ENCODE measurements at regions not wholly inside any gene's neighbourhood (a gene's known extent, or its start where the extent isn't known, plus 50 kb on each side); places are given as distances from the start of the nearest gene placed in this dataset.

GRCh38 chr12:78330131-78330530 lies 499.4 kb downstream of the NAV3 start:
- H3K4me3 ChIP-seq (ENCODE audit: low read depth, low read length), result no peak overlapping the region
- no CpG with 5 or more reads among the region's 1 CpG for WGBS (ENCODE audit: insufficient coverage)
- no peak overlapping the region for H3K27ac ChIP-seq (ENCODE audit: low read depth, low read length)
- H3K36me3 ChIP-seq (ENCODE audit: control insufficient read depth, insufficient read depth, low read length), result no peaks in the 10 kb centered on the region
- no peaks in the 10 kb centered on the region for H3K27me3 ChIP-seq (ENCODE audit: control insufficient read depth, insufficient read depth, low read length)
- DNase-seq (ENCODE audit: low read depth in 4 of 6, low spot score in 6 of 6), result peak in 1 of 6 donors; percentile 17
- H3K9me3 ChIP-seq (ENCODE audit: control insufficient read depth, insufficient read depth, low read length), result no peaks in the 10 kb centered on the region
- H3K4me1 ChIP-seq (ENCODE audit: control insufficient read depth, insufficient read depth, low read length), result no peaks in the 10 kb centered on the region

DNA sequence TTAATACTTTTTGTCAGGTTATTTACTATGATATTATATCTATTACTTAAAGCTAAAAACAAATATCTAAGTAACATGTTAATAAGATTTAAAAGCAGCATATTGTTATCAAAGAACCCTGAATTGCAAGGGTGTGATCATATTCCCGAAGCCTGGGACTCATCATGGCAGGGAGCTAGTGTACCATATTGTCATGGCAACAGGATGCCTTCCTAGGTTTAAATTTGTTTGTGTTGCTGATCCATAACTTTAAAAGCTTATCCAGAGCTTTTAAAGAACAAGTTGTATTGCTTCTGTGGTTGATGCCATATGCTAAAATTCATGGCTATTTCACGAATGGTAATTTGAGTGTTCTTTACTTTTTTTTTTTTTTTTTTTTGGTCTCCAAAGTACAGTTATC lies 500.5 kb downstream of the NAV3 start:
- peak in 2 of 6 donors; percentile 52 to 80 for DNase-seq (ENCODE audit: low read depth in 4 of 6, low spot score in 6 of 6)
- Histone ChIP-seq H3K36me3 (ENCODE audit: control insufficient read depth, insufficient read depth, low read length) (no peaks in the 10 kb centered on the region), H3K27ac (ENCODE audit: low read depth, low read length) (no peak overlapping the region), H3K4me3 (ENCODE audit: low read depth, low read length) (no peak overlapping the region), H3K4me1 (ENCODE audit: control insufficient read depth, insufficient read depth, low read length) (no peaks in the 10 kb centered on the region), H3K27me3 (ENCODE audit: control insufficient read depth, insufficient read depth, low read length) (no peaks in the 10 kb centered on the region), H3K9me3 (ENCODE audit: control insufficient read depth, insufficient read depth, low read length) (no peaks in the 10 kb centered on the region)
- 29% methylated on average over 1 of the region's 2 CpGs for WGBS (ENCODE audit: insufficient coverage)

GRCh38 chr12:78331753-78332152 lies 501.1 kb downstream of the NAV3 start:
- DNase-seq (ENCODE audit: low read depth in 4 of 6, low spot score in 6 of 6), result peak in 2 of 6 donors; percentile 33 to 55
- no peaks in the 10 kb centered on the region for H3K9me3 ChIP-seq (ENCODE audit: control insufficient read depth, insufficient read depth, low read length)
- no peak overlapping the region for H3K27ac ChIP-seq (ENCODE audit: low read depth, low read length)
- H3K36me3 ChIP-seq (ENCODE audit: control insufficient read depth, insufficient read depth, low read length), result no peaks in the 10 kb centered on the region
- no peak overlapping the region for H3K4me3 ChIP-seq (ENCODE audit: low read depth, low read length)
- no peaks in the 10 kb centered on the region for H3K27me3 ChIP-seq (ENCODE audit: control insufficient read depth, insufficient read depth, low read length)
- no peaks in the 10 kb centered on the region for H3K4me1 ChIP-seq (ENCODE audit: control insufficient read depth, insufficient read depth, low read length)
- 12% methylated on average over 3 of the region's 3 CpGs for WGBS (ENCODE audit: insufficient coverage)

GRCh38 chr12:78338054-78338785 lies 507.5 kb downstream of the NAV3 start:
- H3K27me3 ChIP-seq (ENCODE audit: control insufficient read depth, insufficient read depth, low read length), result no peaks in the 10 kb centered on the region
- WGBS (ENCODE audit: insufficient coverage), result no CpG with 5 or more reads among the region's 2 CpGs
- H3K27ac ChIP-seq (ENCODE audit: low read depth, low read length), result no peak overlapping the region
- H3K9me3 ChIP-seq (ENCODE audit: control insufficient read depth, insufficient read depth, low read length), result no peaks in the 10 kb centered on the region
- no peaks in the 10 kb centered on the region for H3K36me3 ChIP-seq (ENCODE audit: control insufficient read depth, insufficient read depth, low read length)
- H3K4me1 ChIP-seq (ENCODE audit: control insufficient read depth, insufficient read depth, low read length), result no peaks in the 10 kb centered on the region
- DNase-seq (ENCODE audit: low read depth in 4 of 6, low spot score in 6 of 6), result no peak
- no peak overlapping the region for H3K4me3 ChIP-seq (ENCODE audit: low read depth, low read length)

- Histone ChIP-seq H3K36me3 (ENCODE audit: control insufficient read depth, insufficient read depth, low read length) (no peaks in the 10 kb centered on the region), H3K4me1 (ENCODE audit: control insufficient read depth, insufficient read depth, low read length) (no peaks in the 10 kb centered on the region), H3K27ac (ENCODE audit: low read depth, low read length) (no peak overlapping the region), H3K27me3 (ENCODE audit: control insufficient read depth, insufficient read depth, low read length) (no peaks in the 10 kb centered on the region), H3K4me3 (ENCODE audit: low read depth, low read length) (no peak overlapping the region), H3K9me3 (ENCODE audit: control insufficient read depth, insufficient read depth, low read length) (peaks cover 3% of the 10 kb centered on the region)
- 94% methylated on average over 3 of the region's 4 CpGs for WGBS (ENCODE audit: insufficient coverage)
- DNase-seq (ENCODE audit: low read depth in 4 of 6, low spot score in 6 of 6), result no peak
Measured at GRCh38 chr12:78340406-78340805, 509.7 kb downstream of the NAV3 start.

GRCh38 chr12:78343657-78344056 lies 513.0 kb downstream of the NAV3 start:
- no peak overlapping the region for H3K4me3 ChIP-seq (ENCODE audit: low read depth, low read length)
- H3K36me3 ChIP-seq (ENCODE audit: control insufficient read depth, insufficient read depth, low read length), result no peaks in the 10 kb centered on the region
- no peak for DNase-seq (ENCODE audit: low read depth in 4 of 6, low spot score in 6 of 6)
- no peaks in the 10 kb centered on the region for H3K4me1 ChIP-seq (ENCODE audit: control insufficient read depth, insufficient read depth, low read length)
- H3K27ac ChIP-seq (ENCODE audit: low read depth, low read length), result no peak overlapping the region
- peaks cover 5% of the 10 kb centered on the region for H3K9me3 ChIP-seq (ENCODE audit: control insufficient read depth, insufficient read depth, low read length)
- H3K27me3 ChIP-seq (ENCODE audit: control insufficient read depth, insufficient read depth, low read length), result no peaks in the 10 kb centered on the region
- WGBS (ENCODE audit: insufficient coverage), result no CpG with 5 or more reads among the region's 1 CpG

GRCh38 chr12:78359520-78359919 lies 505.1 kb upstream of the SYT1 start:
- Histone ChIP-seq H3K9me3 (ENCODE audit: control insufficient read depth, insufficient read depth, low read length) (no peaks in the 10 kb centered on the region), H3K4me1 (ENCODE audit: control insufficient read depth, insufficient read depth, low read length) (no peaks in the 10 kb centered on the region), H3K4me3 (ENCODE audit: low read depth, low read length) (no peak overlapping the region), H3K36me3 (ENCODE audit: control insufficient read depth, insufficient read depth, low read length) (no peaks in the 10 kb centered on the region), H3K27ac (ENCODE audit: low read depth, low read length) (no peak overlapping the region), H3K27me3 (ENCODE audit: control insufficient read depth, insufficient read depth, low read length) (no peaks in the 10 kb centered on the region)
- DNase-seq (ENCODE audit: low read depth in 4 of 6, low spot score in 6 of 6), result peak in 1 of 6 donors; percentile 46
- WGBS (ENCODE audit: insufficient coverage), result 83% methylated on average over 1 of the region's 1 CpG

- Histone ChIP-seq H3K4me3 (ENCODE audit: low read depth, low read length) (no peak overlapping the region), H3K4me1 (ENCODE audit: control insufficient read depth, insufficient read depth, low read length) (no peaks in the 10 kb centered on the region), H3K36me3 (ENCODE audit: control insufficient read depth, insufficient read depth, low read length) (no peaks in the 10 kb centered on the region), H3K27ac (ENCODE audit: low read depth, low read length) (no peak overlapping the region), H3K27me3 (ENCODE audit: control insufficient read depth, insufficient read depth, low read length) (no peaks in the 10 kb centered on the region), H3K9me3 (ENCODE audit: control insufficient read depth, insufficient read depth, low read length) (no peaks in the 10 kb centered on the region)
- WGBS (ENCODE audit: insufficient coverage), result no CpG with 5 or more reads among the region's 4 CpGs
- no peak for DNase-seq (ENCODE audit: low read depth in 4 of 6, low spot score in 6 of 6)
Measured at GRCh38 chr12:78361683-78362082, 502.9 kb upstream of the SYT1 start.

GRCh38 chr12:78371284-78371683 lies 493.3 kb upstream of the SYT1 start:
- Histone ChIP-seq H3K9me3 (ENCODE audit: control insufficient read depth, insufficient read depth, low read length) (no peaks in the 10 kb centered on the region), H3K36me3 (ENCODE audit: control insufficient read depth, insufficient read depth, low read length) (no peaks in the 10 kb centered on the region), H3K4me1 (ENCODE audit: control insufficient read depth, insufficient read depth, low read length) (no peaks in the 10 kb centered on the region), H3K27ac (ENCODE audit: low read depth, low read length) (no peak overlapping the region), H3K27me3 (ENCODE audit: control insufficient read depth, insufficient read depth, low read length) (no peaks in the 10 kb centered on the region), H3K4me3 (ENCODE audit: low read depth, low read length) (no peak overlapping the region)
- 97% methylated on average over 3 of the region's 3 CpGs for WGBS (ENCODE audit: insufficient coverage)
- no peak for DNase-seq (ENCODE audit: low read depth in 4 of 6, low spot score in 6 of 6)

DNA sequence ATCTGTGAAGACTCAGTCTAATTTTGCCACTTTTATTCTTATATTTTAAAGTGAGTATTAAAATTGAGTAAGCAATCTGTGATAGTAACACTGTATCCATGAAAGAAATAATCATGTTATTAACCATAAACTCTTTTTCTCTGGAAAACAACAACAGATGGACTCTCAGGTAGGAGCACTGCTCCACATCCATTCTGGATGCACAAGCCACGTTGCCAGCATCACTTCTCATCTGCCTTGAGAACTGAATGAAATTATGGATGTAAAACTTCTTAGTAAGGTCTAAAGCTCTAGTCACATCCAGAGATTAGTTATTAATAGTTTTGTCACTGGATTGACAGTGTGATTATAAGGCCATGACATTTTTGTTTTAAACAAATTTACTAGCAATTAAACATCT lies 489.1 kb upstream of the SYT1 start:
- no peaks in the 10 kb centered on the region for H3K36me3 ChIP-seq (ENCODE audit: control insufficient read depth, insufficient read depth, low read length)
- no peaks in the 10 kb centered on the region for H3K27me3 ChIP-seq (ENCODE audit: control insufficient read depth, insufficient read depth, low read length)
- peaks cover 3% of the 10 kb centered on the region for H3K9me3 ChIP-seq (ENCODE audit: control insufficient read depth, insufficient read depth, low read length)
- H3K4me3 ChIP-seq (ENCODE audit: low read depth, low read length), result no peak overlapping the region
- no CpG with 5 or more reads among the region's 1 CpG for WGBS (ENCODE audit: insufficient coverage)
- no peaks in the 10 kb centered on the region for H3K4me1 ChIP-seq (ENCODE audit: control insufficient read depth, insufficient read depth, low read length)
- no peak overlapping the region for H3K27ac ChIP-seq (ENCODE audit: low read depth, low read length)
- no peak for DNase-seq (ENCODE audit: low read depth in 4 of 6, low spot score in 6 of 6)

All from spinal cord (tissue), 9 donors.